LNCAP (cell line): ENCODE measurements at regions not wholly inside any gene's neighbourhood (a gene's known extent, or its start where the extent isn't known, plus 50 kb on each side); places are given as distances from the start of the nearest gene placed in this dataset.

ENCODE experiments used
- CTCF ChIP-seq: fragments of 450-650 bp; IDR thresholded peaks from 2 replicates; pipeline ENCODE4 v1.5.1; 2017; ENCODE audit warnings: mild to moderate bottlenecking

GRCh38 chr6:92566632-92567031 lies 852.7 kb downstream of the EPHA7 start:
- no peak for TF ChIP-seq CTCF

- no peak for TF ChIP-seq CTCF
These were observed 855.0 kb downstream of the EPHA7 start for GRCh38 chr6:92564376-92564775.

GRCh38 chr6:92559611-92560010 lies 859.7 kb downstream of the EPHA7 start:
- TF ChIP-seq CTCF = no peak

GRCh38 chr6:92559003-92559402 lies 860.4 kb downstream of the EPHA7 start:
- TF ChIP-seq CTCF = no peak

GRCh38 chr6:92550501-92550900 lies 868.9 kb downstream of the EPHA7 start:
- TF ChIP-seq CTCF = no peak

- no peak for TF ChIP-seq CTCF
These were observed 873.5 kb downstream of the EPHA7 start for GRCh38 chr6:92545861-92546260.

GRCh38 chr6:92541448-92542060 lies 877.8 kb downstream of the EPHA7 start:
- no peak for TF ChIP-seq CTCF

- no peak for TF ChIP-seq CTCF
These were observed 880.4 kb downstream of the EPHA7 start for GRCh38 chr6:92538926-92539325.
